Retina (tissue), 1 donor: ENCODE measurements at regions not wholly inside any gene's neighbourhood (a gene's known extent, or its start where the extent isn't known, plus 50 kb on each side); places are given as distances from the start of the nearest gene placed in this dataset.

Experiments
- DNase-seq: peaks from one replicate; pipeline ENCODE4 v3.0.0-alpha.2; 2016

- peak; percentile 77 for DNase-seq
Observed at GRCh38 chr7:25831831-25832411, 320.1 kb upstream of the NFE2L3 start.

GRCh38 chr7:25832456-25832855 lies 319.5 kb upstream of the NFE2L3 start:
- DNase-seq: peak; percentile 43

DNA sequence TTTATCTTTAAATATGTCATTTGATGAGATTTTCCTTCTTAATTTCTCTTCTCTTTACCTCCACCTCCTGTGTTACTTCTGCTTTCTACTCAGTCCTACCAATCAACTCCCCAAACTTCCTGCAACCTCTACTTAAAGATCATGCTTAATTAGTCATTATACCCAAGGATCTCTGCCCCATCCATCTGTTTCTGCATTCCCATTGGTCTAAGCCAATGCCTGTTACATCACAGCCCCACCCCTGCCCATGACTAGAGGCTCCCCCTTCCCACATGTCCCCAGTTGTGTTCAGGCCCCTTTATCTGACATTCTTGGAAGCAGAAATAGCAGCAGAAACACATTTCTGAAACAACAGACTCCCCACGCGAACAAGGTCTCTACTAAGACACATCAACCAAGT lies 319.1 kb upstream of the NFE2L3 start:
- no peak for DNase-seq

DNA sequence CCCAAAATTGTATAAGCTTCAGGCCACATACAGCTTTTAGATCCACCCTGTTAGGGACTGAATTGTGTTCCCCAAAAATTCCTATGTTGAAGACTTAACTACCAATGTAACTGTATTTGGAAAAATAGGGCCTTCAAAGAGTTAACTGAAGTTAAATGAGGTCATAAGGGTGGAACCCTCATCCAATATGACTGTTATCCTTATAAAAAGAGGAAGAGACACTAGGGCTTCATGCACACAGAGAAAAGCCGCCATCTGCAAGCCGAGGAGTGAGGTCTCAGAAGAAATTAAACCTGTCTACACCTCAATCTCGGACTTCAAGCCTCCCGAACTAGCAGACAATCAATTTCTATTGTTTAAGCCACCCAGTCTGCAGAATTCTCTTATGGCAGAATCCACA lies 317.9 kb upstream of the NFE2L3 start:
- no peak for DNase-seq

GRCh38 chr7:25835197-25835596 lies 316.8 kb upstream of the NFE2L3 start:
- no peak for DNase-seq

GRCh38 chr7:25839084-25839769 lies 312.8 kb upstream of the NFE2L3 start:
- no peak for DNase-seq

GRCh38 chr7:25840209-25840792 lies 311.7 kb upstream of the NFE2L3 start:
- no peak for DNase-seq

DNA sequence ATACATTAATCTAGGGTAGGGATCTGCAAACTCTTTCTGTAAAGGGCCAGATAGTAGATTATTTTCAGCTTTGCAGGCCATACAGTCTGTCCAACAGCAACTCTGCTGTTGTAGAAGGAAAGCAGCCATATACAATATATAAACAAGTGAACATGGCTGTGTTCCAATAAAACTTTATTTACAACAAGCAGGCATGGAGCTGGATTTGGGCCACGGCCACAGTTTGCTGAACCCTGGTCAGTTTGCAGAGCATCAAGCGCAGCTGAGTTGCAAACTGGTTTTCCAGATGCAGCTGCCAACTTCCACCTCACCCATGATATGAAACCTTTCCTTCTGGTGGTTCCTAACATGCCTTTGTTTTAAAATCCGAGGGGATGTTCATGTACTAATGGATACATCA lies 310.4 kb upstream of the NFE2L3 start:
- DNase-seq: no peak

GRCh38 chr7:25842201-25842733 lies 309.7 kb upstream of the NFE2L3 start:
- DNase-seq: no peak

GRCh38 chr7:25843467-25843866 lies 308.5 kb upstream of the NFE2L3 start:
- no peak for DNase-seq

GRCh38 chr7:25844102-25844870 lies 307.7 kb upstream of the NFE2L3 start:
- no peak for DNase-seq

GRCh38 chr7:25845464-25845863 lies 306.5 kb upstream of the NFE2L3 start:
- no peak for DNase-seq

GRCh38 chr7:25846722-25847121 lies 305.3 kb upstream of the NFE2L3 start:
- DNase-seq: no peak

- DNase-seq: no peak
Observed at GRCh38 chr7:25847336-25848070, 304.5 kb upstream of the NFE2L3 start.

DNA sequence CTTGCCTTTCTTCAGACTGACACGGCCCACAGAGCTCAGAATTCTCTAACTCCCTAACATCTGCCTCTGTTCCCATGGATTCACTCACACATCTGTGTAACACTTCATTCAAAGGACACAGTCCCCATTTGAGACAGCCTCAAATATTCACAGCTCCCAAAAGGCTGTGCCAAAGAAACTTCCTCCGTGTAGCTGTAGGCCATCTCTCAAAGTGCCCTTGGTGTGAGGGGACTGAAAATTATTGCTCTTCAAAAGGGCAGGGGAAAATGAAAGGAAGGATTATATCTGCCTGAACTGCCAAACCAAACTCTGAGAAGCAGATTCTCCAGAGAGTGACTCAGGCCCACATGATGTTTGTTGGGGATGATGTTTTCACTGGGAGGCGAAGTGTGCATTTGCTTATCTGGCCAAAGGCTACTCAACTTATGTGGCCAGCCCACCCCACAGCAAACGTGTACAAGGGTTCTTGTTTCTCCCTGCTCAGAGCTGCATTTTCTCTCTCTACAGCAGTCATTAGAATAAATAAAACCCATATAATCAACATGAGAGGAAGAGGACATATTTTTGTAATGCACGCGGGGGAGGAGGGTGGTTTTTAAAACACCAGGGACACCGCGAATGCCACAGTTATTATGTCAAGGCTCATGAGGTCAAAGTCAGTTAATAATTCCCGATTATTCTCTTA lies 302.4 kb upstream of the NFE2L3 start:
- peak; percentile 46 for DNase-seq

GRCh38 chr7:25850216-25850615 lies 301.8 kb upstream of the NFE2L3 start:
- no peak for DNase-seq

GRCh38 chr7:25850735-25851134 lies 301.3 kb upstream of the NFE2L3 start:
- no peak for DNase-seq

GRCh38 chr7:25851332-25852210 lies 300.4 kb upstream of the NFE2L3 start:
- peak; percentile 89 for DNase-seq

DNA sequence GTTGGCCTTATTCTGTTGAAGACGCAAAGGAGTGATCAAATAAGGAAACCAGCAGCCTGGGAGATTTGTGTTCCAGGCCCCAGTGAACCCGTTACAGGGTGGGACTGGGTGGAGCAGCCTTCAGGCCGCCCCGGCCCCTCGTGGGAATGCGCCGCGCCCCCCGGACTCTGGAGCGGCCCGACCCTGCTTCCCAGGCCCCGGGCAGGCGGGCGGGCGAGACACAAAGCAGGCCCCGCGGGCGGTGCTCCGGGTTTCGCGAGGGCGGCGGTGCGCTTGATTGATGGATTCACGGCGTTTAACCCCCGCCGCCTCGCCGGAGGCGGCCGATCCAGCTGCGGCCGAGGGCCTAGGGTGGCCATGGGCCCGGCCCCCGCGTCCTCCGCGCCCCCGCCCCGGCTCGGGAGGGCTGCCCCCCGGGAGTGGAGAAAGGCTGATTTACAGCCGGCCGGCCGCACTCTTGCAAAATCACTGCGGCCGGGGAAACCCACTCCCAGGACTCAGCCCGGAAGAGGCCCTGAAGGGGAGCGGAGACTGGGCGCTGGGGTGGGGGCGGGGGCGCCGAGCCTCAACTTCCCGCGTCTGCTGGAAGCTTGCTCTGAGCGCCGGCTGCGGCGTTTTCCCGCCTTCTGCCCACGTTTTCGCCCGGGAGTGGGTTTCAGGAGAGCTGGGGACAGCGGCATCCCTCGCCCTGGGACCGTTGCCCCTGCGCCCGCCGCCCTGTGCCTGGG lies 299.6 kb upstream of the NFE2L3 start:
- peak; percentile 86 for DNase-seq

- no peak for DNase-seq
Observed at GRCh38 chr7:25852939-25853271, 299.1 kb upstream of the NFE2L3 start.

DNA sequence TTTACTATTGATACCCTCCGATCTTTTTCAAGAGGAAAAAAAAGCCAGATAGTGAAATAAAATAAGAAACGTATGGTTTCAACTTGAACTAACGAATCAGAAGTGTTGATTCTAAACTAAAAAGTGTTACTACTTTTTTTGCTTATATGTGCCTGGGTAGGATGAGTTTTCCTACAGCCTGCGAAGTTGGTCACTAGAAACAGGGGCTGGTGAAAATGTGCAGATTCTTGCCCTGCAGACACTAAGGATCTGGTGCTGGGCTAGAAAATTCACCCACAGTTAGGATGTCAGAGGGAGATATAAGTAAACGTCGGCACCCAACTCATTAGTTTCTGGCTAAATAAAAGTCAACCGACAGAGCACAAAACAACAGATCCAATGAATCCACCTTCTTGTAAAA lies 298.7 kb upstream of the NFE2L3 start:
- DNase-seq: peak; percentile 37
